HFFc6 (cell line): ENCODE measurements at regions not wholly inside any gene's neighbourhood (a gene's known extent, or its start where the extent isn't known, plus 50 kb on each side); places are given as distances from the start of the nearest gene placed in this dataset.

Source experiments
- DNase-seq: peaks from one replicate; pipeline ENCODE4 v3.0.0-alpha.2; 2018
- H3K27ac Mint-ChIP-seq: 2 replicates; pipeline ENCODE4 v1.8.0; 2020; ENCODE audit warnings: mild to moderate bottlenecking, mixed read lengths
- H3K27me3 Mint-ChIP-seq: 2 replicates; pipeline ENCODE4 v1.8.0; 2021; ENCODE audit warnings: mild to moderate bottlenecking, moderate library complexity, mixed read lengths; ENCODE audit not compliant: insufficient read depth
- H3K36me3 Mint-ChIP-seq: 2 replicates; pipeline ENCODE4 v1.8.0; 2021; ENCODE audit warnings: low read depth, mixed read lengths
- H3K4me1 Mint-ChIP-seq: 2 replicates; pipeline ENCODE4 v1.8.0; 2020; ENCODE audit warnings: low read depth, mixed read lengths
- H3K4me3 Mint-ChIP-seq: 2 replicates; pipeline ENCODE4 v1.8.0; 2020; ENCODE audit warnings: mild to moderate bottlenecking, moderate library complexity, mixed read lengths
- H3K9me3 Mint-ChIP-seq: 2 replicates; pipeline ENCODE4 v1.8.0; 2020; ENCODE audit warnings: mild to moderate bottlenecking, mixed read lengths
- TF ChIP-seq, protein P1 (sequence below): fragments of 200-600 bp; sonication (generic); IDR thresholded peaks from 2 replicates; pipeline ENCODE4 v1.5.0; 2021; ENCODE audit warnings: antibody characterized with exemption, mild to moderate bottlenecking

DNA sequence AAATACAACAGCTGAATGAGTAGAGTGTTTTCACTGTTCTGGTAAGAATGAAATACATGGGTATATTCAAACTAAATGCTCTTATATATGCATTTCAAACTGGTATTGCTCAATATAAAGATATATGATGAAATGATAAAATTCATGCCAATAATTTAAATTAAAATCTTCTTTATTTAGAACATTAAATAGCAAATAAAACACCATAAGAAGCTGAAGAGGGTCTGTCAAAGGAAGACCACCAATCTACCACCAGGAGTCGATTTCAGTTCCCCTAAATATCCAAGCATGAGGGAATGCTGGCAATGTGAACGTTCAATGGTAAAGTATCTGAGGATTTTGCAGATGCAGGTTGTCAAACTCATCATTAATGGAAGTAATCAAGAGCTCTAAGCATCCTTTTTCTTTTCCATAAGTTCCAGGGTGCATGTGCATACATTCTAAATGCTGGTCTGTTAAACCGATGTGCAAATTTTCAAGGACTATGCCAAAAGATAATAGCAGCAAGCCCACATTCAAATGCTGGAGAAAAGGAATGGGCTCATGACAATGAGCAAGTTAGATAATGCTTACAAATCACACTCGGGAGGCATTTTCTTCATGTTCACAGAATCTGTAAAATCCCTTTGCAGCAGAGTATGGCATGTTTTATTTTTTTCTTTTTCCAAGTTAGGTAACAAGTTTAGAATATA, 118.8 kb upstream of the MTAP start:
- no peak for DNase-seq
- Mint-ChIP-seq H3K27ac (peak overlapping the region; percentile 97), H3K4me1 (peaks cover 94% of the 10 kb centered on the region), H3K9me3 (no peaks in the 10 kb centered on the region), H3K4me3 (no peak overlapping the region), H3K36me3 (peaks cover 4% of the 10 kb centered on the region; the same call in 1 of the 2 replicates), H3K27me3 (no peaks in the 10 kb centered on the region)
- TF ChIP-seq, protein P1, sequence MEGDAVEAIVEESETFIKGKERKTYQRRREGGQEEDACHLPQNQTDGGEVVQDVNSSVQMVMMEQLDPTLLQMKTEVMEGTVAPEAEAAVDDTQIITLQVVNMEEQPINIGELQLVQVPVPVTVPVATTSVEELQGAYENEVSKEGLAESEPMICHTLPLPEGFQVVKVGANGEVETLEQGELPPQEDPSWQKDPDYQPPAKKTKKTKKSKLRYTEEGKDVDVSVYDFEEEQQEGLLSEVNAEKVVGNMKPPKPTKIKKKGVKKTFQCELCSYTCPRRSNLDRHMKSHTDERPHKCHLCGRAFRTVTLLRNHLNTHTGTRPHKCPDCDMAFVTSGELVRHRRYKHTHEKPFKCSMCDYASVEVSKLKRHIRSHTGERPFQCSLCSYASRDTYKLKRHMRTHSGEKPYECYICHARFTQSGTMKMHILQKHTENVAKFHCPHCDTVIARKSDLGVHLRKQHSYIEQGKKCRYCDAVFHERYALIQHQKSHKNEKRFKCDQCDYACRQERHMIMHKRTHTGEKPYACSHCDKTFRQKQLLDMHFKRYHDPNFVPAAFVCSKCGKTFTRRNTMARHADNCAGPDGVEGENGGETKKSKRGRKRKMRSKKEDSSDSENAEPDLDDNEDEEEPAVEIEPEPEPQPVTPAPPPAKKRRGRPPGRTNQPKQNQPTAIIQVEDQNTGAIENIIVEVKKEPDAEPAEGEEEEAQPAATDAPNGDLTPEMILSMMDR: no peak

DNA sequence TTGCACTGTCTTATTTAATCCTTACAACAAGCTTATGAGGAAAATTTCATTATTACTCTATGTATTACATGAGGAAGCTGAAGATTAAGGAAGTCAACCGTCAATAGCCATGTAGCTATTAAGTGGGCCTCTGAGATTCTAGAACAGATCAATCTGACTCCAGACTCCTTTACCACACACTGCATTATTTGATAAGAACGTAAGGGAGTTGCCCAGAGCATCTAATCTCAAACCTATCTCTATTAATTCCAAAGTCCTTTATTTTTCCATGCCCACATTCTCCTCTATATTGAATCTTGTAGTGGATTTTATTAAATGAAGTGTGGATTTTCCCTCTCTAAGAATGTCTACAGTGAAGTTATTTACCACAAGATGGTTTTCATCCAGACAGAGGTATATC, 118.2 kb upstream of the MTAP start:
- no peaks in the 10 kb centered on the region for H3K9me3 Mint-ChIP-seq
- peak overlapping the region; percentile 97 for H3K27ac Mint-ChIP-seq
- DNase-seq: no peak
- H3K36me3 Mint-ChIP-seq: peaks cover 4% of the 10 kb centered on the region; the same call in 1 of the 2 replicates
- H3K27me3 Mint-ChIP-seq: no peaks in the 10 kb centered on the region
- H3K4me3 Mint-ChIP-seq: no peak overlapping the region
- H3K4me1 Mint-ChIP-seq: peaks cover 94% of the 10 kb centered on the region
- TF ChIP-seq, protein P1: no peak

DNA sequence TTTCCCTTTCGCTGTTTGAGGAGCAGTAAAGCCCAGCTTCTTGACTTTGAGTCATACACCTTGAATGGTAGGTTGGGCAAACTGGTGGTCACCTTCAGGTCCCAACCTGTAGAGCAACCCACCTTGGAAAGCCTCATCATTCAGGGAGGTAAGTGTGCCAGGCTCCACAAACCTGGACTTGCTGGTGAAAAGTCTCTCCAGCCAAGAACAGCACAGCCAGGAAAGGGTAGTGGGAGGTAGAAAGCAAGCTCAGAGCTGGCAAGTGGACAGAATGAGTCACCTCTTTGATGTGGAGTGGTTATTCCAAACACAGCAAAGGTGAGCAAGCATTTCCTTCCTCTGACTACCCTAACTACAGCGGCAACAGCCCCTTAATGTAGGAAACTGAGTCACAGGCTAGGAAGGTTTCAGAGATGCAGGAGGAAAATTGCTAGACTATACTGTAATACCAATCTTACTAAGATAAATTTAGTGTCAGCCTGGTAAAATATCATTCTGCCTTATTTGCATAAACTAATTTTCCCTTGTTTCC, 117.5 kb upstream of the MTAP start:
- Mint-ChIP-seq H3K4me1 (peaks cover 97% of the 10 kb centered on the region), H3K27ac (peak overlapping the region; percentile 97), H3K27me3 (no peaks in the 10 kb centered on the region), H3K36me3 (peaks cover 4% of the 10 kb centered on the region; the same call in 1 of the 2 replicates), H3K4me3 (peak overlapping the region; percentile 39; the same call in 1 of the 2 replicates), H3K9me3 (no peaks in the 10 kb centered on the region)
- peak; percentile 62 for DNase-seq
- TF ChIP-seq, protein P1: no peak

DNA sequence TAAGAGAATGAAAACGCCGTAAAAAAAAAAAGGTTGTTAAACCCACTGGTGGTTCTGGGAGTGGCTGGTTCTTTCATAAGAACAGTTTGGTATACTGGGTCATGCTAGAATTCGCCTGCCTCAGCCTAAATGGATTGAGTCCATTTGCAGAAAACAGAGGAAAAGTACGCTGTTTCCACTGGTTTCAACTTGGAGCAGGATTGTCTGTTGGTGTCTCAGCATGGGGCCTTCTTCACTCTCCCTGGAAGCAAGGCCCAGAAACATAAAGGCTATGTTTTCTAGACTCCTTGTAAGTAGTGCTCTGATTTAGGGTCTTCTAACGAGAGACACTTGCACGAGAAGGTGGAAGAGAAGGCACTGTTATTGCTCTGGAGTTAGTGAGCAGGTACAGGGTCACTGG, 116.9 kb upstream of the MTAP start:
- H3K4me3 Mint-ChIP-seq: peak overlapping the region; percentile 39; the same call in 1 of the 2 replicates
- TF ChIP-seq, protein P1: no peak
- no peaks in the 10 kb centered on the region for H3K9me3 Mint-ChIP-seq
- no peaks in the 10 kb centered on the region for H3K27me3 Mint-ChIP-seq
- peak overlapping the region; percentile 97 for H3K27ac Mint-ChIP-seq
- no peak for DNase-seq
- H3K36me3 Mint-ChIP-seq: peaks cover 3% of the 10 kb centered on the region; the same call in 1 of the 2 replicates
- peaks cover 100% of the 10 kb centered on the region for H3K4me1 Mint-ChIP-seq

DNA sequence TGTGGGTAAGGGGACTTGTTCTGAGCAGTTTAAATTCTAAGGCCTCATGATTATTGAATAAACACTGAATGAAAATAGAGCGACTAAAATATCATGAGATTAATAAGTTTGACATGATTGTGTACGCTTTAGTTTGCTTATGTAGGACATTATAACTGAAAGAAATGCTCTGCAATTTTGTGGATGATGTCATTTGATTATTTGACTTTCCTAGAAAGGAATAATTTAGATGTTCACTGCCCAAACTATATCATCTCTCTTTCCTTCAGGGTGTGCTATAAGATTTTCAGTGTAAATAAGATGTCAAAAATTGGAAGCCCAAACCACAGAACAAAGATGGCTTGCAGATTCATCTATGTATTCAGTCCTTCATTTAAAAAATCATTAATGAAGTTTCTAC, 115.7 kb upstream of the MTAP start:
- no peak for DNase-seq
- H3K9me3 Mint-ChIP-seq: no peaks in the 10 kb centered on the region
- no peak overlapping the region; the same call in 1 of the 2 replicates for H3K4me3 Mint-ChIP-seq
- H3K36me3 Mint-ChIP-seq: no peaks in the 10 kb centered on the region
- TF ChIP-seq, protein P1: no peak
- peak overlapping the region; percentile 97 for H3K27ac Mint-ChIP-seq
- peaks cover 100% of the 10 kb centered on the region for H3K4me1 Mint-ChIP-seq
- H3K27me3 Mint-ChIP-seq: no peaks in the 10 kb centered on the region
